Hepatocyte (in vitro differentiated cells): ENCODE measurements at regions not wholly inside any gene's neighbourhood (a gene's known extent, or its start where the extent isn't known, plus 50 kb on each side); places are given as distances from the start of the nearest gene placed in this dataset.

Source experiments
- EZH2 ChIP-seq: fragments of 200-600 bp; sonication (generic); IDR thresholded peaks from 2 replicates; pipeline ENCODE4 v1.6.1; 2016; ENCODE audit warnings: antibody characterized with exemption, mild to moderate bottlenecking, borderline replicate concordance
- TF ChIP-seq, protein P1 (sequence below): fragments of 200-600 bp; sonication (generic); IDR thresholded peaks from 2 replicates; pipeline ENCODE4 v1.5.1; 2016; ENCODE audit warnings: antibody characterized with exemption, mild to moderate bottlenecking; ENCODE audit not compliant: poor library complexity

- TF ChIP-seq, protein P1, sequence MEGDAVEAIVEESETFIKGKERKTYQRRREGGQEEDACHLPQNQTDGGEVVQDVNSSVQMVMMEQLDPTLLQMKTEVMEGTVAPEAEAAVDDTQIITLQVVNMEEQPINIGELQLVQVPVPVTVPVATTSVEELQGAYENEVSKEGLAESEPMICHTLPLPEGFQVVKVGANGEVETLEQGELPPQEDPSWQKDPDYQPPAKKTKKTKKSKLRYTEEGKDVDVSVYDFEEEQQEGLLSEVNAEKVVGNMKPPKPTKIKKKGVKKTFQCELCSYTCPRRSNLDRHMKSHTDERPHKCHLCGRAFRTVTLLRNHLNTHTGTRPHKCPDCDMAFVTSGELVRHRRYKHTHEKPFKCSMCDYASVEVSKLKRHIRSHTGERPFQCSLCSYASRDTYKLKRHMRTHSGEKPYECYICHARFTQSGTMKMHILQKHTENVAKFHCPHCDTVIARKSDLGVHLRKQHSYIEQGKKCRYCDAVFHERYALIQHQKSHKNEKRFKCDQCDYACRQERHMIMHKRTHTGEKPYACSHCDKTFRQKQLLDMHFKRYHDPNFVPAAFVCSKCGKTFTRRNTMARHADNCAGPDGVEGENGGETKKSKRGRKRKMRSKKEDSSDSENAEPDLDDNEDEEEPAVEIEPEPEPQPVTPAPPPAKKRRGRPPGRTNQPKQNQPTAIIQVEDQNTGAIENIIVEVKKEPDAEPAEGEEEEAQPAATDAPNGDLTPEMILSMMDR: no peak
- TF ChIP-seq EZH2: no peak
Observed at GRCh38 chr4:170776983-170777382, 687.2 kb upstream of the AADAT start.
